Gastroesophageal sphincter (tissue), 4 donors: ENCODE measurements at regions not wholly inside any gene's neighbourhood (a gene's known extent, or its start where the extent isn't known, plus 50 kb on each side); places are given as distances from the start of the nearest gene placed in this dataset.

Experiments
- ATAC-seq: fragments of 150-250 bp; one replicate; pipeline ENCODE4 v1.9.1; 2016; ENCODE audit warnings: mild to moderate bottlenecking, moderate library complexity
- H3K27ac ChIP-seq, 4 donors: fragments of 200-600 bp; sonication (generic) in 3 of 4; 1 replicate in 3 of 4; 2 replicates in 1 of 4; pipeline ENCODE4 v1.5.1; 2016 to 2019
- H3K27me3 ChIP-seq: fragments of 200-600 bp; sonication (generic); one replicate; pipeline ENCODE4 v1.5.1; 2019
- H3K36me3 ChIP-seq, 2 donors: fragments of 200-600 bp; sonication (generic); one replicate each; pipeline ENCODE4 v1.5.1; 2019; ENCODE audit warnings: control low read depth in 1 of 2
- H3K4me1 ChIP-seq, 3 donors: fragments of 200-600 bp; sonication (generic); 1 replicate in 2 of 3; 2 replicates in 1 of 3; pipeline ENCODE4 v1.5.1; 2016 to 2019; ENCODE audit warnings: control low read depth in 2 of 3
- H3K4me3 ChIP-seq, 2 donors: fragments of 200-600 bp; sonication (generic); one replicate each; pipeline ENCODE4 v1.5.1; 2019; ENCODE audit warnings: mild to moderate bottlenecking in 1 of 2, moderate library complexity in 1 of 2
- H3K9me3 ChIP-seq, 3 donors: fragments of 200-600 bp; sonication (generic); one replicate each; pipeline ENCODE4 v1.5.1; 2017 to 2019; ENCODE audit warnings: control low read depth in 2 of 3
- EP300 ChIP-seq: sonication (generic); formaldehyde crosslinking; IDR thresholded peaks from one replicate; pipeline ENCODE4 v1.6.1; 2017; ENCODE audit warnings: antibody characterized with exemption, mild to moderate bottlenecking
- POLR2A ChIP-seq, 2 donors: fragments of 450-650 bp; IDR thresholded peaks; one replicate each; pipeline ENCODE4 v1.6.1; 2017; ENCODE audit warnings: antibody characterized with exemption in 2 of 2, mild to moderate bottlenecking in 2 of 2, moderate library complexity in 1 of 2
- POLR2AphosphoS5 ChIP-seq: sonication (generic); formaldehyde crosslinking; IDR thresholded peaks from one replicate; pipeline ENCODE4 v1.6.1; 2017; ENCODE audit warnings: antibody characterized with exemption
- WGBS, 2 donors: methylation state at CpG; one replicate each; pipeline ENCODE4 v1.1.5; 2018; ENCODE audit warnings: low coverage in 1 of 2; 5-methylcytosine and 5-hydroxymethylcytosine counted together
- TF ChIP-seq, protein P1 (sequence below), 4 experiments: fragments of 200-600 bp in 2 of 4; fragments of 450-650 bp in 2 of 4; sonication (generic) in 1 of 4; IDR thresholded peaks; one replicate each; pipeline ENCODE4 v1.5.1; 2017 to 2019; ENCODE audit warnings: antibody characterized with exemption in 4 of 4, mild to moderate bottlenecking in 2 of 4, moderate library complexity in 2 of 4

DNA sequence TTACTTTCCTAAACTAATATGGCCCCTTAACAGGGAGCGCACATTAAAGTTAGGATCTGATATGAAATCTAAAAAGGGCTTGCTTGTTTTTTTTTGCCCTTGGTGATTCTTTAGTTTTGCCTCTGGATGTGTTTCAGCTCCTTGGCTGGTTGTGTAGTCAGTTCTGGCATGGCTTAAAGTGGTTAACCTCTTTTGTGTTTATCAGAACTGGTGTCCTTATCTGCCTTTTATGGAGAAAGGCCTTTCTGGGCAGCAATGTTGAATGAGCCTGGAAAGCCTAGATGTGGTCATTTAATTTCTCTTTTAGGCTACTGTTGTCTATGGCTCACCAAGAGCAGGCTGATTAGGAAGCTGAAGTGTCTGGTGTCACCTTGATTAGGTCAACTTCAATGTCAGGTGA, 254.5 kb upstream of the ROPN1 start:
- ATAC-seq: no peak
- Histone ChIP-seq H3K9me3 (no peaks in the 10 kb centered on the region), H3K4me1 (peaks cover 0 to 44% (median 21%) of the 10 kb centered on the region in 3 donors), H3K4me3 (no peak overlapping the region), H3K27ac (peak overlapping the region in 3 of 4 donors; percentile 6 to 19 (median 11)), H3K27me3 (no peaks in the 10 kb centered on the region), H3K36me3 (no peaks in the 10 kb centered on the region)
- TF ChIP-seq POLR2A (IDR thresholded peaks at IDR 0.05): no peak
- 57 to 83% methylated on average over 1 of the region's 1 CpG for WGBS, 2 donors

- peaks cover 0 to 44% (median 21%) of the 10 kb centered on the region in 3 donors for H3K4me1 ChIP-seq
- no peaks in the 10 kb centered on the region for H3K9me3 ChIP-seq
- no peak for ATAC-seq
- H3K36me3 ChIP-seq: no peaks in the 10 kb centered on the region
- 94% methylated on average over 2 of the region's 2 CpGs; no CpG with 5 or more reads in 1 of the 2 donors for WGBS, 2 donors
- H3K27me3 ChIP-seq: no peaks in the 10 kb centered on the region
- peak overlapping the region in 3 of 4 donors; percentile 6 to 19 (median 11) for H3K27ac ChIP-seq
- H3K4me3 ChIP-seq: no peak overlapping the region
- no peak for TF ChIP-seq POLR2A (IDR thresholded peaks at IDR 0.05)
- TF ChIP-seq, protein P1, sequence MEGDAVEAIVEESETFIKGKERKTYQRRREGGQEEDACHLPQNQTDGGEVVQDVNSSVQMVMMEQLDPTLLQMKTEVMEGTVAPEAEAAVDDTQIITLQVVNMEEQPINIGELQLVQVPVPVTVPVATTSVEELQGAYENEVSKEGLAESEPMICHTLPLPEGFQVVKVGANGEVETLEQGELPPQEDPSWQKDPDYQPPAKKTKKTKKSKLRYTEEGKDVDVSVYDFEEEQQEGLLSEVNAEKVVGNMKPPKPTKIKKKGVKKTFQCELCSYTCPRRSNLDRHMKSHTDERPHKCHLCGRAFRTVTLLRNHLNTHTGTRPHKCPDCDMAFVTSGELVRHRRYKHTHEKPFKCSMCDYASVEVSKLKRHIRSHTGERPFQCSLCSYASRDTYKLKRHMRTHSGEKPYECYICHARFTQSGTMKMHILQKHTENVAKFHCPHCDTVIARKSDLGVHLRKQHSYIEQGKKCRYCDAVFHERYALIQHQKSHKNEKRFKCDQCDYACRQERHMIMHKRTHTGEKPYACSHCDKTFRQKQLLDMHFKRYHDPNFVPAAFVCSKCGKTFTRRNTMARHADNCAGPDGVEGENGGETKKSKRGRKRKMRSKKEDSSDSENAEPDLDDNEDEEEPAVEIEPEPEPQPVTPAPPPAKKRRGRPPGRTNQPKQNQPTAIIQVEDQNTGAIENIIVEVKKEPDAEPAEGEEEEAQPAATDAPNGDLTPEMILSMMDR (IDR thresholded peaks at IDR 0.05): peak in 2 of 4 experiments; percentile 37 to 40
These were observed 255.0 kb upstream of the ROPN1 start for GRCh38 chr3:124246949-124247348.

- Histone ChIP-seq H3K27ac (peak overlapping the region; percentile 79 to 88 (median 81)), H3K4me1 (peaks cover 0 to 44% (median 21%) of the 10 kb centered on the region in 3 donors), H3K27me3 (no peaks in the 10 kb centered on the region), H3K36me3 (no peaks in the 10 kb centered on the region), H3K9me3 (no peaks in the 10 kb centered on the region), H3K4me3 (no peak overlapping the region)
- TF ChIP-seq POLR2AphosphoS5 (peak; percentile 87), POLR2A (IDR thresholded peaks at IDR 0.05) (no peak), EP300 (peak; percentile 30)
- TF ChIP-seq, protein P1 (IDR thresholded peaks at IDR 0.05): no peak
- peak; percentile 85 for ATAC-seq
- WGBS, 2 donors: 20 to 47% methylated on average over 4 of the region's 4 CpGs
These were observed 256.6 kb upstream of the ROPN1 start for GRCh38 chr3:124248471-124249028.

DNA sequence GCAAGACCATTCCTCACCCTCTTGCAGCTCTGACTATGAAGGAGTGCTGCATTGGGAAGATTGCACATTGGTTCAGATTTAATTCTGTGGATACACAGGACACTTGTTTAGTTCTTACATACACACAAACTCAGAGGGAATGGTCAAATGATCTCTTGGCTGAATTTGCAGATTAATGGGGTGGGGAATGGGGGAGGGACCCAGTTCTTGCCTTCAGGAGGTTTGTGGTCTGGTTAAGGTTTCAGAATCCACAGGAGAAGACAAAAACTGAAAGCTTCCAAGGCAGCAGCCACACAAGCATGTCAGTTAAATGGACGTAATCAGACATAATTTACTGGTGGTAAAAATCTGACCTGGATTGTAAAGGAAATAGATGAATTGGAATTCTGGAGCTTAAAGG, 257.1 kb upstream of the ROPN1 start:
- ATAC-seq: no peak
- WGBS, 2 donors: 67 to 100% methylated on average over 1 of the region's 1 CpG
- Histone ChIP-seq H3K9me3 (no peaks in the 10 kb centered on the region), H3K27me3 (no peaks in the 10 kb centered on the region), H3K4me1 (peaks cover 0 to 44% (median 21%) of the 10 kb centered on the region in 3 donors), H3K27ac (peak overlapping the region; percentile 45 to 88 (median 80)), H3K4me3 (no peak overlapping the region), H3K36me3 (no peaks in the 10 kb centered on the region)
- TF ChIP-seq EP300 (no peak), POLR2AphosphoS5 (no peak), POLR2A (IDR thresholded peaks at IDR 0.05) (no peak)
- TF ChIP-seq, protein P1 (IDR thresholded peaks at IDR 0.05): no peak

GRCh38 chr3:124250053-124250452, 258.1 kb upstream of the ROPN1 start:
- no peak overlapping the region for H3K4me3 ChIP-seq
- ATAC-seq: no peak
- H3K9me3 ChIP-seq: no peaks in the 10 kb centered on the region
- H3K4me1 ChIP-seq: peaks cover 0 to 44% (median 21%) of the 10 kb centered on the region in 3 donors
- H3K27me3 ChIP-seq: no peaks in the 10 kb centered on the region
- H3K27ac ChIP-seq: peak overlapping the region in 2 of 4 donors; percentile 80 to 88
- H3K36me3 ChIP-seq: no peaks in the 10 kb centered on the region
- TF ChIP-seq POLR2AphosphoS5 (no peak), POLR2A (IDR thresholded peaks at IDR 0.05) (no peak), EP300 (no peak)
- TF ChIP-seq, protein P1 (IDR thresholded peaks at IDR 0.05): no peak
- 76 to 92% methylated on average over 3 of the region's 3 CpGs for WGBS, 2 donors
